HCT116 (cell line): ENCODE measurements at regions not wholly inside any gene's neighbourhood (a gene's known extent, or its start where the extent isn't known, plus 50 kb on each side); places are given as distances from the start of the nearest gene placed in this dataset.

Experiments used
- POLR2A ChIP-seq: IDR thresholded peaks from 2 replicates; pipeline ENCODE4 v1.7.0; 2011; ENCODE audit warnings: borderline replicate concordance; ENCODE audit not compliant: insufficient read depth, insufficient read length; ENCODE audit errors: extremely low read depth
- POLR2AphosphoS5 ChIP-seq: IDR thresholded peaks from 2 replicates; pipeline ENCODE4 v1.6.1; 2011; ENCODE audit warnings: mild to moderate bottlenecking, low read depth, low read length, moderate library complexity
- REST ChIP-seq: IDR thresholded peaks from 2 replicates; pipeline ENCODE4 v1.6.1; 2012; ENCODE audit warnings: low read depth

- TF ChIP-seq POLR2AphosphoS5 (no peak), REST (no peak), POLR2A (no peak)
Observed at GRCh38 chr14:81594012-81594411, 60.4 kb upstream of the SEL1L start.
